Sigmoid colon (tissue), 6 donors: ENCODE measurements at regions not wholly inside any gene's neighbourhood (a gene's known extent, or its start where the extent isn't known, plus 50 kb on each side); places are given as distances from the start of the nearest gene placed in this dataset.
A peak's percentile ranks its signal among the peaks of the same experiment; 100 is the strongest.

Source experiments
- DNase-seq: peaks from one replicate; pipeline ENCODE4 v3.0.0-alpha.2; 2019
- H3K27ac ChIP-seq, 4 donors: fragments of 200-600 bp; sonication (generic); one replicate each; pipeline ENCODE4 v1.5.1; 2016 to 2019; ENCODE audit warnings: mild to moderate bottlenecking in 1 of 4
- H3K27me3 ChIP-seq, 3 donors: fragments of 200-600 bp; sonication (generic); one replicate each; pipeline ENCODE4 v1.5.1; 2019; ENCODE audit warnings: mild to moderate bottlenecking in 1 of 3
- H3K36me3 ChIP-seq, 4 donors: fragments of 200-600 bp; sonication (generic); one replicate each; pipeline ENCODE4 v1.5.1; 2016 to 2019
- H3K4me1 ChIP-seq, 4 donors: fragments of 200-600 bp; sonication (generic); one replicate each; pipeline ENCODE4 v1.5.1; 2017 to 2019
- H3K4me3 ChIP-seq, 4 donors: fragments of 200-600 bp; sonication (generic); one replicate each; pipeline ENCODE4 v1.5.1; 2017 to 2019; ENCODE audit warnings: mild to moderate bottlenecking in 2 of 4, moderate library complexity in 1 of 4
- H3K9me3 ChIP-seq, 4 donors: fragments of 200-600 bp in 3 of 4; sonication (generic) in 3 of 4; one replicate each; pipeline versions ENCODE4 v1.5.1 to v1.6.1; 2013 to 2019
- EP300 ChIP-seq, 4 donors: sonication (generic); formaldehyde crosslinking; IDR thresholded peaks; one replicate each; pipeline ENCODE4 v1.6.1; 2017; ENCODE audit warnings: antibody characterized with exemption in 4 of 4
- POLR2A ChIP-seq, 2 donors: fragments of 450-650 bp; IDR thresholded peaks; one replicate each; pipeline ENCODE4 v1.6.1; 2016; ENCODE audit warnings: antibody characterized with exemption in 2 of 2, mild to moderate bottlenecking in 2 of 2, moderate library complexity in 2 of 2
- POLR2AphosphoS5 ChIP-seq, 4 donors: sonication (generic); formaldehyde crosslinking; IDR thresholded peaks; one replicate each; pipeline ENCODE4 v1.6.1; 2017; ENCODE audit warnings: antibody characterized with exemption in 4 of 4
- WGBS, 2 donors: extraction: QIAGEN DNeasy Blood & Tissue Kit; methylation state at CpG; one replicate each; pipeline ENCODE4 v1.1.7; 2013; 5-methylcytosine and 5-hydroxymethylcytosine counted together
- intact Hi-C: fragments of 100-400 bp; cut with DNase I; formaldehyde crosslinking; loops from one replicate; pipeline ENCODE4 v1.15.1; 2023
- TF ChIP-seq, protein P1 (sequence below), 4 experiments: fragments of 450-650 bp in 3 of 4; fragments of 200-600 bp in 1 of 4; IDR thresholded peaks; one replicate each; pipeline ENCODE4 v1.5.1; 2016 to 2019; ENCODE audit warnings: antibody characterized with exemption in 4 of 4, mild to moderate bottlenecking in 3 of 4, moderate library complexity in 2 of 4
- donor health status: healthy with polysubstance abuse.
- donor health status: healthy.

DNA sequence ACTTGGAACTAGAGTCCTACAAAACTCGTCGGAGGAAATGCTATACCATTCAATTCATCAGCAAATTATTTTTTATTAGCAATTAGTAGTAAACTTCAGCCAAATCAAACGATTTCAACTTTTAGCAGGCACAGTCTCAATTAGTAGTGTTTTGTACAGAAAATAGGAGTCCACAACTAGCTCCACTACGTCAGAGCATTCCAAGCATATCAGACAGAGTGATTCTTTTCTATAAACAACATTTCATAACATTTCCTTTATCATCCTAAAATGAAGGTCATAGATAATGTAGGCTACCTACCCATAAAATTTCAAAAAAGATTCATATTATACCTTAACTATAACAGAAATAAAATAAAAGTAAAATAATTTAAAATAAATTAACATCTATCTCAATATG, 169.9 kb downstream of the KIF18A start:
- no peak for TF ChIP-seq POLR2AphosphoS5 (IDR thresholded peaks at IDR 0.05)
- TF ChIP-seq, protein P1, sequence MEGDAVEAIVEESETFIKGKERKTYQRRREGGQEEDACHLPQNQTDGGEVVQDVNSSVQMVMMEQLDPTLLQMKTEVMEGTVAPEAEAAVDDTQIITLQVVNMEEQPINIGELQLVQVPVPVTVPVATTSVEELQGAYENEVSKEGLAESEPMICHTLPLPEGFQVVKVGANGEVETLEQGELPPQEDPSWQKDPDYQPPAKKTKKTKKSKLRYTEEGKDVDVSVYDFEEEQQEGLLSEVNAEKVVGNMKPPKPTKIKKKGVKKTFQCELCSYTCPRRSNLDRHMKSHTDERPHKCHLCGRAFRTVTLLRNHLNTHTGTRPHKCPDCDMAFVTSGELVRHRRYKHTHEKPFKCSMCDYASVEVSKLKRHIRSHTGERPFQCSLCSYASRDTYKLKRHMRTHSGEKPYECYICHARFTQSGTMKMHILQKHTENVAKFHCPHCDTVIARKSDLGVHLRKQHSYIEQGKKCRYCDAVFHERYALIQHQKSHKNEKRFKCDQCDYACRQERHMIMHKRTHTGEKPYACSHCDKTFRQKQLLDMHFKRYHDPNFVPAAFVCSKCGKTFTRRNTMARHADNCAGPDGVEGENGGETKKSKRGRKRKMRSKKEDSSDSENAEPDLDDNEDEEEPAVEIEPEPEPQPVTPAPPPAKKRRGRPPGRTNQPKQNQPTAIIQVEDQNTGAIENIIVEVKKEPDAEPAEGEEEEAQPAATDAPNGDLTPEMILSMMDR (IDR thresholded peaks at IDR 0.05): no peak
- TF ChIP-seq EP300 (IDR thresholded peaks at IDR 0.05): no peak
- no peak for TF ChIP-seq POLR2A (IDR thresholded peaks at IDR 0.05)
- DNase-seq: no peak
- H3K27ac ChIP-seq: no peak overlapping the region
- 85 to 89% methylated on average over 4 of the region's 4 CpGs for WGBS, 2 donors
- no peaks in the 10 kb centered on the region for H3K9me3 ChIP-seq
- no peaks in the 10 kb centered on the region for H3K4me1 ChIP-seq
- intact Hi-C loops: no loop called here
- H3K4me3 ChIP-seq: no peak overlapping the region
- no peaks in the 10 kb centered on the region for H3K36me3 ChIP-seq
- no peaks in the 10 kb centered on the region for H3K27me3 ChIP-seq

DNA sequence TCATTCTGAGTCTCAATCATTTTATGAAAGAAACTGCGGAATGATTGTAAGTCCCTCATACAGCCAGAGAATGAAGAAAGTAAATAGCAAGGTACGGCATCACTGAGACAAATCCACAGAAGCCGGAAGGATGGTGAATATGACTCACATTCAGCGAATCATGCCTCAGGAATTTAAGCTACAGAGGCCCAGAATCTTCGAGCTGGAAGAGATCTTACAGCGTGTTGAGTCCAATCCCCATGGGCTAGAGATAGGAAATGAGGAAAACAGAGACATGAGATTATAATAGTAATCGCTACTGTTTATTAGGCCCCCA, 173.2 kb downstream of the KIF18A start:
- H3K36me3 ChIP-seq: no peaks in the 10 kb centered on the region
- peak overlapping the region in 3 of 4 donors; percentile 35 to 58 (median 48) for H3K27ac ChIP-seq
- no peaks in the 10 kb centered on the region for H3K4me1 ChIP-seq
- H3K9me3 ChIP-seq: no peaks in the 10 kb centered on the region
- 85 to 89% methylated on average over 7 of the region's 7 CpGs for WGBS, 2 donors
- TF ChIP-seq POLR2A (IDR thresholded peaks at IDR 0.05) (no peak), POLR2AphosphoS5 (IDR thresholded peaks at IDR 0.05) (no peak), EP300 (IDR thresholded peaks at IDR 0.05) (no peak)
- TF ChIP-seq, protein P1 (IDR thresholded peaks at IDR 0.05): no peak
- no peak overlapping the region for H3K4me3 ChIP-seq
- H3K27me3 ChIP-seq: no peaks in the 10 kb centered on the region
- intact Hi-C loops: no loop called here
- DNase-seq: no peak

DNA sequence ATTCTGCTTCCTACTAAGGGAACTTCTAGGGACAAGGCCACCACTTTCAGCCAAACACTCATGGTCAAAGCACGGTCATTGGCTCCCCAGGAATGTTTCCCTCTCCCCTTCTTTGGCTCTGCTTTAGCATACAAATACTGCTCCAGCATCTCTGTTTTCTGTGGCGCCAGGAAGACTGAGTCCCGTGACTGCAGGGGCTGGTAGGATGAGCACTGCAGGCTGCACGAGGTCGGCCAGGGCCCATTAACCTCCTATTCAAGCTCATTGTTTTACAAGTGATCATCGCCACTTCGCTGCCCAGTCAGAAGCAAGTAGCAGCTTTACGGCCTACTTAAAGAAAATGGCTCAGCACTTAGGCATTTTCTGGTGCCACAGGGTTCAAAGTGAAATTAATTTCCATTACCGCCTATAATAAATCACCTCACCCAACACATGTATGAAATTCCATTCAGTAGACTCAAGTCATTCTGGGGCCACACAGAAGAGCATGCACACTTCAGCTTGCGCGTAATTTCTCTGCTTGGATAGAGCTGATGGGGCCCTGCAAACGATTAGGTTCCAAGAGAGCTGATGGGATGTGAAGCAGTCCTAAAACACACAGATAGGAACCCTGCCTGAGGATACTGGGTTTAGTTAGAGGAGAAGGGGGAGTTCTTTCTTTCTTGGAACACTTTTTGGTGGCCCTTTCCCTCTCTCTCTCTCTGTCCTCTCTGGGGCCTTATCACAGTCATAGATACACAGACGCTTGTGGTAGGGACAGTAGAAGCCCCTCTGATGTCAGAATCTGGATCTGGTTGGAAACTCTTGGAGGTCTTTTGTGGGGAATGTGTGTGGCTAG, 173.7 kb downstream of the KIF18A start:
- Histone ChIP-seq H3K4me3 (no peak overlapping the region), H3K27me3 (no peaks in the 10 kb centered on the region), H3K9me3 (no peaks in the 10 kb centered on the region), H3K27ac (peak overlapping the region in 3 of 4 donors; percentile 35 to 58 (median 48)), H3K36me3 (no peaks in the 10 kb centered on the region), H3K4me1 (no peaks in the 10 kb centered on the region)
- WGBS, 2 donors: 76 to 86% methylated on average over 13 of the region's 13 CpGs
- DNase-seq: no peak
- intact Hi-C loops: no loop called here
- no peak for TF ChIP-seq POLR2AphosphoS5 (IDR thresholded peaks at IDR 0.05)
- TF ChIP-seq, protein P1 (IDR thresholded peaks at IDR 0.05): no peak
- TF ChIP-seq POLR2A (IDR thresholded peaks at IDR 0.05): no peak
- no peak for TF ChIP-seq EP300 (IDR thresholded peaks at IDR 0.05)

DNA sequence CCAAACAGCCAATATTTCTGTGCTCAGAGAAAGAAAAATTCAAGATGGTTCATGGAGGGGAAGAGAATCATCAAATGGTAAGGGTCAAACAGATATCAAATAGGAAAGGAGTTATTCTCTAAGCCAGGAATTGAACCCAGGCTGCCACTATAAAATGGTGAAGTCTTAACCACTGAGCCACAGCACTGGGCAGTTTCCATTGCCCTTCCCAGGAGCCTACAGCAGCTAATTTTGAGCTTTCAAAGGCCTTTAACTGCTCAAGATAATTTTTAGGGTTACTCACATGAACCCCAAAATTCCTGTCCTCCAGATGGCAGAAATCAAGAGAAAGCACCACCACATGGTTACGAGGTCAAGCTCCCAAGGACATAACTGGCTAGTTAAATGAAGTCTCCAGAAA, 176.2 kb downstream of the KIF18A start:
- Histone ChIP-seq H3K27ac (no peak overlapping the region), H3K9me3 (no peaks in the 10 kb centered on the region), H3K4me3 (no peak overlapping the region), H3K27me3 (no peaks in the 10 kb centered on the region), H3K36me3 (no peaks in the 10 kb centered on the region), H3K4me1 (no peaks in the 10 kb centered on the region)
- DNase-seq: no peak
- 82 to 91% methylated on average over 1 of the region's 1 CpG for WGBS, 2 donors
- intact Hi-C loops: no loop called here
- no peak for TF ChIP-seq POLR2AphosphoS5 (IDR thresholded peaks at IDR 0.05)
- no peak for TF ChIP-seq EP300 (IDR thresholded peaks at IDR 0.05)
- TF ChIP-seq, protein P1 (IDR thresholded peaks at IDR 0.05): no peak
- no peak for TF ChIP-seq POLR2A (IDR thresholded peaks at IDR 0.05)

DNA sequence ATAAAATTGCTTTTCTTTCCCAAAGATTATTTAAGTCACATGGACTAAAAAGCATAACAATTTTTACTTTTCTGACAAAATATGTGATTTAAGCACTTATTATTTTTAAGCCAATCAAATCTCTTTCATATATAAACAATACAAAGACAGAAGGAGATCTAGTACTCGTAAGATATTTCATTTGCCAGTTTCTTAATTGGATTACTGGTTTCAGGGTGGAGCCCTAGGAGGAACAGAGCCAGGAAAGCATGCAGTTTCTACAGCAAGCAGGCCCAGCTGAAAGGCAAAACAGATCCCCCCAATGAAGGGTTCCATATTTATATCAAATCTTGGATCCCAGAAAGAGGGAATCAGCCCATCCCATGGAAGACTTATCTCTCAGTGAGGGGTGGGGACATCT, 177.0 kb downstream of the KIF18A start:
- Histone ChIP-seq H3K4me3 (no peak overlapping the region), H3K4me1 (no peaks in the 10 kb centered on the region), H3K9me3 (no peaks in the 10 kb centered on the region), H3K36me3 (no peaks in the 10 kb centered on the region), H3K27ac (no peak overlapping the region), H3K27me3 (no peaks in the 10 kb centered on the region)
- 68 to 72% methylated on average over 1 of the region's 1 CpG for WGBS, 2 donors
- intact Hi-C loops: no loop called here
- TF ChIP-seq EP300 (IDR thresholded peaks at IDR 0.05): no peak
- no peak for TF ChIP-seq POLR2AphosphoS5 (IDR thresholded peaks at IDR 0.05)
- TF ChIP-seq POLR2A (IDR thresholded peaks at IDR 0.05): no peak
- TF ChIP-seq, protein P1 (IDR thresholded peaks at IDR 0.05): no peak
- no peak for DNase-seq
